Sigmoid colon (tissue), 6 donors: ENCODE measurements at regions not wholly inside any gene's neighbourhood (a gene's known extent, or its start where the extent isn't known, plus 50 kb on each side); places are given as distances from the start of the nearest gene placed in this dataset.
"Not testable (repeated sequence)": the region's sequence is repeated elsewhere in the genome, so short reads cannot be mapped to it uniquely, and the experiment has no call there.

Experiments used
- DNase-seq: peaks from one replicate; pipeline ENCODE4 v3.0.0-alpha.2; 2019
- H3K27ac ChIP-seq, 4 donors: fragments of 200-600 bp; sonication (generic); one replicate each; pipeline ENCODE4 v1.5.1; 2016 to 2019; ENCODE audit warnings: mild to moderate bottlenecking in 1 of 4
- H3K27me3 ChIP-seq, 3 donors: fragments of 200-600 bp; sonication (generic); one replicate each; pipeline ENCODE4 v1.5.1; 2019; ENCODE audit warnings: mild to moderate bottlenecking in 1 of 3
- H3K36me3 ChIP-seq, 4 donors: fragments of 200-600 bp; sonication (generic); one replicate each; pipeline ENCODE4 v1.5.1; 2016 to 2019
- H3K4me1 ChIP-seq, 4 donors: fragments of 200-600 bp; sonication (generic); one replicate each; pipeline ENCODE4 v1.5.1; 2017 to 2019
- H3K4me3 ChIP-seq, 4 donors: fragments of 200-600 bp; sonication (generic); one replicate each; pipeline ENCODE4 v1.5.1; 2017 to 2019; ENCODE audit warnings: mild to moderate bottlenecking in 2 of 4, moderate library complexity in 1 of 4
- H3K9me3 ChIP-seq, 4 donors: fragments of 200-600 bp in 3 of 4; sonication (generic) in 3 of 4; one replicate each; pipeline versions ENCODE4 v1.5.1 to v1.6.1; 2013 to 2019
- EP300 ChIP-seq, 4 donors: sonication (generic); formaldehyde crosslinking; IDR thresholded peaks; one replicate each; pipeline ENCODE4 v1.6.1; 2017; ENCODE audit warnings: antibody characterized with exemption in 4 of 4
- POLR2A ChIP-seq, 2 donors: fragments of 450-650 bp; IDR thresholded peaks; one replicate each; pipeline ENCODE4 v1.6.1; 2016; ENCODE audit warnings: antibody characterized with exemption in 2 of 2, mild to moderate bottlenecking in 2 of 2, moderate library complexity in 2 of 2
- POLR2AphosphoS5 ChIP-seq, 4 donors: sonication (generic); formaldehyde crosslinking; IDR thresholded peaks; one replicate each; pipeline ENCODE4 v1.6.1; 2017; ENCODE audit warnings: antibody characterized with exemption in 4 of 4
- WGBS, 2 donors: extraction: QIAGEN DNeasy Blood & Tissue Kit; methylation state at CpG; one replicate each; pipeline ENCODE4 v1.1.7; 2013; 5-methylcytosine and 5-hydroxymethylcytosine counted together
- intact Hi-C: fragments of 100-400 bp; cut with DNase I; formaldehyde crosslinking; loops from one replicate; pipeline ENCODE4 v1.15.1; 2023
- TF ChIP-seq, protein P1 (sequence below), 4 experiments: fragments of 450-650 bp in 3 of 4; fragments of 200-600 bp in 1 of 4; IDR thresholded peaks; one replicate each; pipeline ENCODE4 v1.5.1; 2016 to 2019; ENCODE audit warnings: antibody characterized with exemption in 4 of 4, mild to moderate bottlenecking in 3 of 4, moderate library complexity in 2 of 4
- donor health status: healthy with polysubstance abuse.
- donor health status: healthy.

- no peaks in the 10 kb centered on the region for H3K36me3 ChIP-seq
- H3K4me3 ChIP-seq: no peak overlapping the region
- TF ChIP-seq, protein P1, sequence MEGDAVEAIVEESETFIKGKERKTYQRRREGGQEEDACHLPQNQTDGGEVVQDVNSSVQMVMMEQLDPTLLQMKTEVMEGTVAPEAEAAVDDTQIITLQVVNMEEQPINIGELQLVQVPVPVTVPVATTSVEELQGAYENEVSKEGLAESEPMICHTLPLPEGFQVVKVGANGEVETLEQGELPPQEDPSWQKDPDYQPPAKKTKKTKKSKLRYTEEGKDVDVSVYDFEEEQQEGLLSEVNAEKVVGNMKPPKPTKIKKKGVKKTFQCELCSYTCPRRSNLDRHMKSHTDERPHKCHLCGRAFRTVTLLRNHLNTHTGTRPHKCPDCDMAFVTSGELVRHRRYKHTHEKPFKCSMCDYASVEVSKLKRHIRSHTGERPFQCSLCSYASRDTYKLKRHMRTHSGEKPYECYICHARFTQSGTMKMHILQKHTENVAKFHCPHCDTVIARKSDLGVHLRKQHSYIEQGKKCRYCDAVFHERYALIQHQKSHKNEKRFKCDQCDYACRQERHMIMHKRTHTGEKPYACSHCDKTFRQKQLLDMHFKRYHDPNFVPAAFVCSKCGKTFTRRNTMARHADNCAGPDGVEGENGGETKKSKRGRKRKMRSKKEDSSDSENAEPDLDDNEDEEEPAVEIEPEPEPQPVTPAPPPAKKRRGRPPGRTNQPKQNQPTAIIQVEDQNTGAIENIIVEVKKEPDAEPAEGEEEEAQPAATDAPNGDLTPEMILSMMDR (IDR thresholded peaks at IDR 0.05): no peak
- TF ChIP-seq POLR2AphosphoS5 (IDR thresholded peaks at IDR 0.05) (no peak), EP300 (IDR thresholded peaks at IDR 0.05) (no peak), POLR2A (IDR thresholded peaks at IDR 0.05) (no peak)
- H3K27ac ChIP-seq: no peak overlapping the region
- DNase-seq: no peak
- no peaks in the 10 kb centered on the region for H3K4me1 ChIP-seq
- H3K9me3 ChIP-seq: no peaks in the 10 kb centered on the region
- intact Hi-C loops: no loop called here
- H3K27me3 ChIP-seq: no peaks in the 10 kb centered on the region
- 79 to 90% methylated on average over 2 of the region's 2 CpGs for WGBS, 2 donors
These were observed 646.7 kb upstream of the ZNF804A start for GRCh38 chr2:183951630-183952029.

DNA sequence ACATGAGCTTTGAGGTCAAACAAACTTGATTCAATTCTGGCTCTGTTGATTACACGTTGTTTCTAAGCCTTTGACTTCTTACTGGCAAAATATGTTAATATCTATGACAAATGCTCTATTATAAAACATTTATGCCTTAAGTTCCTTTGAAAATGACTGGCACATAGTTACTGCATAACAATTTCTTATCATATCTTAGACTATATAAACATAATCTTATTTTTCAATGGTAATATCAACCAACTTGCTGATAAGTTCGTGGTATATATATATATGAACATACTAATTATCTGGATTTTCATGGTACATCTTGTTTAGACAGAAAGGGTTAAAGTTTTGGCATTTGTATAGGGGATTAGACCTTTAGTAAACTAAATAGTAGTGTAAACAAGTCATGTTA is 645.6 kb upstream of the ZNF804A start:
- intact Hi-C loops: no loop called here
- Histone ChIP-seq H3K4me3 (no peak overlapping the region), H3K9me3 (no peaks in the 10 kb centered on the region), H3K27ac (no peak overlapping the region), H3K4me1 (no peaks in the 10 kb centered on the region), H3K27me3 (no peaks in the 10 kb centered on the region), H3K36me3 (no peaks in the 10 kb centered on the region)
- no peak for DNase-seq
- 55 to 63% methylated on average over 2 of the region's 2 CpGs for WGBS, 2 donors
- no peak for TF ChIP-seq EP300 (IDR thresholded peaks at IDR 0.05)
- TF ChIP-seq, protein P1 (IDR thresholded peaks at IDR 0.05): no peak
- TF ChIP-seq POLR2A (IDR thresholded peaks at IDR 0.05): no peak
- no peak for TF ChIP-seq POLR2AphosphoS5 (IDR thresholded peaks at IDR 0.05)

DNA sequence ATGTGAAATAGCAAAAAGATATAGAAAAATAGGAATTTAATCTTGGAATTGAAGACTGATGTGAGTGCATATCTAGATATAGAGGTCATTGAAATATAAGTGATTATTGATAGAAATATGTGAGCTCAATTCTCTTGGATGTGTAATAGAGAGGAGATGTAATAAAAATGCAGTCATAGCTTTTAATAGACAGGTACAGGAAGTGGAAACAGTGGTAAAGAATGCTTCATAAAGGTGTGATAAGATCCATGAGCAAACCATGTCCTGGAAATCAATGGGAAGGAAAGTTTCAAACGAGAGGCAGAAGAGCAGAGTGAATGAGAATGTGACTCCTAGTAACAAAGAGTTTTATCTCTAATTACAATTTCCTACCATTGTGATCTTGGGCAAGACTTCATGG is 634.7 kb upstream of the ZNF804A start:
- H3K27me3 ChIP-seq: no peaks in the 10 kb centered on the region
- 8 to 19% methylated on average over 1 of the region's 1 CpG for WGBS, 2 donors
- intact Hi-C loops: no loop called here
- H3K4me3 ChIP-seq: no peak overlapping the region
- TF ChIP-seq EP300 (IDR thresholded peaks at IDR 0.05): no peak
- no peak for TF ChIP-seq POLR2A (IDR thresholded peaks at IDR 0.05)
- no peak for TF ChIP-seq POLR2AphosphoS5 (IDR thresholded peaks at IDR 0.05)
- TF ChIP-seq, protein P1 (IDR thresholded peaks at IDR 0.05): no peak
- no peak for DNase-seq
- H3K9me3 ChIP-seq: no peaks in the 10 kb centered on the region
- H3K36me3 ChIP-seq: no peaks in the 10 kb centered on the region
- H3K4me1 ChIP-seq: no peaks in the 10 kb centered on the region
- no peak overlapping the region for H3K27ac ChIP-seq

GRCh38 chr2:183964565-183964964 is 633.8 kb upstream of the ZNF804A start:
- 8 to 39% methylated on average over 1 of the region's 1 CpG for WGBS, 2 donors

DNA sequence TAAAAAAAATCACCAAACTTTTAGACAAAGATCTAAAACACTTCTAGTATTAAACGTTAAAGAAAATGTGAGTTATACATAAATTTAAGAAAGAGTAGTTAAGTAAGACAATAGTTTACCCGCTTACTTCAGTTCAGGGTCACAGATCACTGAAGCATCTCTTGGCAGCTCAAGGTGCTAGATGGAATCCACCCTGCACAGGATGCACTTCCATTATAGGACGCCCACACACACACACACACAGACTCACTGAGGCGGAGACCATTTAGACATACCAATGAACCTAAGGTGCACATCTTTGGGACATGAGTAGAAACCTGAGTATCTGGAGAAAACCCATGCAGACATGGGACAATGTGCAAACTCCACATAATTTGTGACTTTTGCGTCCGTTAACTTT is 630.6 kb upstream of the ZNF804A start:
- H3K4me3 ChIP-seq: no peak overlapping the region
- 91 to 96% methylated on average over 6 of the region's 6 CpGs for WGBS, 2 donors
- TF ChIP-seq POLR2AphosphoS5 (IDR thresholded peaks at IDR 0.05): no peak
- no peak for TF ChIP-seq POLR2A (IDR thresholded peaks at IDR 0.05)
- TF ChIP-seq, protein P1 (IDR thresholded peaks at IDR 0.05): no peak
- TF ChIP-seq EP300 (IDR thresholded peaks at IDR 0.05): no peak

More at GRCh38 chr2:183964565-183964964, 633.8 kb upstream of the ZNF804A start:
- Histone ChIP-seq H3K36me3 (no peaks in the 10 kb centered on the region), H3K27me3 (no peaks in the 10 kb centered on the region), H3K9me3 (no peaks in the 10 kb centered on the region), H3K4me1 (no peaks in the 10 kb centered on the region), H3K4me3 (no peak overlapping the region), H3K27ac (no peak overlapping the region)
- DNase-seq: no peak
- TF ChIP-seq EP300 (IDR thresholded peaks at IDR 0.05) (no peak), POLR2AphosphoS5 (IDR thresholded peaks at IDR 0.05) (no peak), POLR2A (IDR thresholded peaks at IDR 0.05) (no peak)
- TF ChIP-seq, protein P1 (IDR thresholded peaks at IDR 0.05): no peak
- intact Hi-C loops: no loop called here

DNA sequence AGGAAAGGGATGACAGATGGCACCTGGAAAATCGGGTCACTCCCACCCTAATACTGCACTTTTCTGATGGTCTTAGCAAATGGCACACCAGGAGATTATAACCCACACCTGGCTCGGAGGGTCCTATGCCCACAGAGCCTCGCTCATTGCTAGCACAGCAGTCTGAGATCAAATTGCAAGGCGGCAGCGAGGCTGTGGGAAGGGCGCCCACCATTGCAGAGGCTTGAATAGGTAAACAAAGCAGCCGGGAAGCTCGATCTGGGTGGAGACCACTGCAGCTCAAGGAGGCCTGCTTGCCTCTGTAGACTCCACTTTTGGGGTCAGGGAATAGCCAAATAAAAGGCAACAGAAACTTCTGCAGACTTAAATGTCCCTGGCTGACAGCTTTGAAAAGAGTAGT is 622.7 kb upstream of the ZNF804A start:
- intact Hi-C loops, H3K4me3 ChIP-seq, H3K27me3 ChIP-seq, H3K27ac ChIP-seq, H3K4me1 ChIP-seq, H3K36me3 ChIP-seq, DNase-seq, H3K9me3 ChIP-seq: not testable (repeated sequence)
- WGBS, 2 donors: 93% methylated on average over 8 of the region's 8 CpGs

More for the DNA sequence above, 630.6 kb upstream of the ZNF804A start:
- H3K27me3 ChIP-seq: no peaks in the 10 kb centered on the region
- intact Hi-C loops: no loop called here
- H3K27ac ChIP-seq: no peak overlapping the region
- H3K4me1 ChIP-seq: no peaks in the 10 kb centered on the region
- no peaks in the 10 kb centered on the region for H3K9me3 ChIP-seq
- no peak for DNase-seq
- H3K36me3 ChIP-seq: no peaks in the 10 kb centered on the region
